ENCODE measurements at regions not wholly inside any gene's neighbourhood (a gene's known extent, or its start where the extent isn't known, plus 50 kb on each side); places are given as distances from the start of the nearest gene placed in this dataset.
"Not testable (repeated sequence)": the region's sequence is repeated elsewhere in the genome, so short reads cannot be mapped to it uniquely, and the experiment has no call there.

GRCh38 chr12:74595696-74596095, 58.1 kb downstream of the ATXN7L3B start:
- DNase-seq = no peak

DNA sequence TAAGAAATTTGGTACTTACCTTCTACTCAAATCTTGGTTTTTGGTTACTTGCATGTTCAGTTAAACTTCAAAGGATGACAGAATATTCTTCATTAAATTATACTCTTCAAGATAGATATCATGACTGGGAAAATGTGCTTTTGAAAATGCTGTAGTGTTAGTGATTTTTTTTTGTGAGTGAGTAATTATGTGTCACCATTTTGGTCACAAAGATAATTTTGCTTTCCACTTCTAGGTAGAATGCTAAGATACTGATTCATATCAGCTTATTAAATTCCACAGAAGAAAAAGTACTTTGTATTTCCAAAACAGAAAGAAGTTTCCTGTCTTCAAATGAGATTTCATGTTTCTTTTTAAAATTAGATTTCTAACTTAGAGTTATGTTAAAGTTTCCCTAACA, 61.2 kb downstream of the ATXN7L3B start:
- DNase-seq = no peak

DNA sequence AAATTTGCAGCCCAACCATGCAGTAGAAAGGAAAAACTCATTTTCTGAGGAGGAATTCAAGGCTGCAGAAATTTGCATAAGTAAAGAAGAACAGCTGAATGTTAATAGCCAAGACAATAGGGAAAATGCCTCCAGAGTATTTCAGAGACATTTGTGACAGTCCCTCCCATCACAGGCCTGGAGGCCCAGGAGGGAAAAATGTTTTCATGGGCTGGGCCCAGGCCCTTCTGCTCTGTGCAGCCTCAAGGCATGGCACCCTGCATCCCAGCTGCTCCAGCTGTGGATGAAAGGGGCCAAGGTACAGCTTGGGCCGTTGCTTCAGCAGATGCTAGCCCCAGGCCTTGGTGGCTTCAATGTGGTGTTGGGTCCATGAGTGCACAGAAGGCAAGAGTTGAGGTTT, 62.3 kb downstream of the ATXN7L3B start:
- no peak for DNase-seq

GRCh38 chr12:74600817-74601216, 63.2 kb downstream of the ATXN7L3B start:
- DNase-seq = not testable (repeated sequence)

- DNase-seq = no peak
These were observed 65.4 kb downstream of the ATXN7L3B start for GRCh38 chr12:74602881-74603672.

- DNase-seq = no peak
These were observed 70.7 kb downstream of the ATXN7L3B start for GRCh38 chr12:74608231-74608775.

DNA sequence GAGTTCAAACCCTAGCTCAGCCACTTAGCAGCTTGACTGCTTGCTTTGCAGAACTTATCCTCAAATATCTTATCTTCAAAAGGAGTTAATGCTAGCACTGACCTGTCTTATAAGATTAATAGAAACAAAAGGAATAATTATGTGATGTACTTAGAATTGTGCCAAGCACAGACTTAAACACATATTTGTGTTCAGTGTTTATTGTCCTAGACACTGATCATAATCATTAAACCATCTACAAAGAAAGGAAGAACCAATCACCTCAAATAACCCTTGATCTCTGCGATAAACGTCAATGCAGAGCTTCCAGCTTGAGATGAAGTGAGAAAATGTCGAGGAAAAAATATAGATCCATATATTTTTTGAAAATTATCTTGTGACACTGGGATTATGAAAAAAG, 73.1 kb downstream of the ATXN7L3B start:
- DNase-seq = no peak

- no peak for DNase-seq
These were observed 76.8 kb downstream of the ATXN7L3B start for GRCh38 chr12:74614426-74614825.

GRCh38 chr12:74619084-74619483, 81.4 kb downstream of the ATXN7L3B start:
- DNase-seq = no peak

DNA sequence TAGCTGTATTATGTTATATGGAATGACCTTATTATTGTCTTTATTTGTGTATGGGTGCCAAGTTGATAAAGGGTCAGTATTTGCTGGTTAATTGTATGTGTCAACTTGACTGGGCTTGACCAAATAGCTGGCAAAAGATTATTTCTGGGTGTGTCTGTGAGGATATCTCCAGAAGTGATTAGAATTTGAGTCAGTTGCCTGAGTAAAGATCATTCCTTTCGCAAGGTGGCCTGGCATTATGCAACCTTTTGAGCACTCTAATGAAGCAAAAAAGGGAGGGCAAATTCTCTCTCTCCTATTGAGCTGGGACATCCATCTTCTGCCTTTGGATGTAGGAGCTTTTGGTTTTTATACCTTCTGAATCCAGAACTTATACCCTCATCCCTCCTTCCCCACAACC, 82.2 kb downstream of the ATXN7L3B start:
- no peak for DNase-seq

GRCh38 chr12:74620921-74621320, 83.3 kb downstream of the ATXN7L3B start:
- no peak for DNase-seq

DNA sequence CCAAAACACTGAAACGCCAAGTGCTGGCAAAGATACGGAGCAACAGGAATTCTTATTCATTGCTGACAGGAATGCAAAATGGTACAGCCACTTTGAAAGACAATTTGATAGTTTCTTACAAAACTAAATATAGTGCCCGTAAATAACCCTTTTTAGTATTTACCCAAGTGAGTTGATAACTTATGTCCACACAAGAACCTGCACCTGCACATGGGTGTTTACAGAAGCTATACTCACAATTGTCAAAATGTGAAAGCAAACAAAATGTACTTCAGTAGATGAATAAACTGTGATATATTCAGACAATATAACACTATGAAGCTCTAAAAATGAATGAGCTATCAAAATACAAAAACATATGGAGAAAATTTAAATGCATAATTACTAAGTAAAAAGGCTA, 86.6 kb downstream of the ATXN7L3B start:
- no peak for DNase-seq

GRCh38 chr12:74626397-74626796, 88.8 kb downstream of the ATXN7L3B start:
- DNase-seq = no peak

- no peak for DNase-seq
These were observed 103.6 kb downstream of the ATXN7L3B start for GRCh38 chr12:74641262-74641661.

DNA sequence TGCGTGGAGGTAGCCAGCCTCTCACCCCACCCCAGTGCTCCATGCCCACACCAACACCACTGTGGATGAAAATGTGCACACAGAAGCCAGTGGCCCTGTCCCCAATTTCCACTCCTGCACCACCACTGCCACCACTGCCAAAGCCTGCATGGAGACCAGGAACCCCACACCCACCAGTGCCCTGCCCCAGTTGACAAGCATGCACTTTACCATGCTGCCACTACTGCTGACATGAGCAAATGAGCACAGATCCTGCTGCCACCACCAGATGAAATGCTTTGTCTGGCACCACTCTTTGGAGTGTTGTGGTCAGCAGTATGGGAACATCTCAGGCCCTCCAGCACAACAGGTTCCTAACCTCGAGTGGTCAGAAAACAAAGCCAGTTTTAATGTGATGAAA, 104.1 kb downstream of the ATXN7L3B start:
- DNase-seq = no peak

DNA sequence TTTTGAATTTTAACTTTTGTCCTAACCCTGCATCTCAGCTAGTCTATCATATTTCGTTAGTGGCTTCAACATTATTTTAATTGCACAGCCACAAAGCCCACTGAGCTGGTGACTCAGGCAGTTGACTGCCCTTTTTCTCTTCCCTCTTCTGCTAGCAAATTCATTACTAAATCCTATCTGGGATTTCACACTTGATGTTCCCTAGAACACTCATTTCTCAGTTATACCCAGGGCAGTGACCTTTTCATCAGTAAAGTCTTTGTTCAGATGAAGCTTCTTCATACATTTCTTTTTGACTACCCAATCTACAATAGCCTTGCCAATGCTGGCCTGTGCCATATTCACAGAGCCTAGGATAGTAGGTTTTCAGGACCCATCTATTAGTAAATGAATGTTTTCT, 107.0 kb downstream of the ATXN7L3B start:
- no peak for DNase-seq

GRCh38 chr12:74646831-74647230, 109.2 kb downstream of the ATXN7L3B start:
- no peak for DNase-seq

- no peak for DNase-seq
These were observed 109.6 kb downstream of the ATXN7L3B start for GRCh38 chr12:74647256-74647655.

- no peak for DNase-seq
These were observed 118.6 kb downstream of the ATXN7L3B start for GRCh38 chr12:74656251-74656650.

DNA sequence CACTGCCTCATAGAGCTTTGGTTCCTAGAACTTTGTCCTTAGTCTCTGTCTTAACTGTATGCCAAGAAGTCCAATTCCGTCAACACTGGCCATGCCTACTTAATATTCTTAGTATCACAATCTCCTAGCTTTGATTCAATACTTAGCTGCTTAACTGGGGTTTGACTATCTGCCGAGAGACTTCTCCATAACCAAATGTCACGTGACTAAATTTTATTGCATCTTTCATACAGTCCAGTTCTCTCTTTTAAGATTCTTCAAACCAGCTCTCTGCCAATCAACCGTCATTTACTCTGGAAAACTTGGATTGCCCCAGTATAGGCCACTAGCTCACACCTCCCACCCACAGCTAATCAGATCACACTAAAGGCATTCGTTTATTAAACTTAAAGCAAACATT, 122.8 kb downstream of the ATXN7L3B start:
- no peak for DNase-seq

DNA sequence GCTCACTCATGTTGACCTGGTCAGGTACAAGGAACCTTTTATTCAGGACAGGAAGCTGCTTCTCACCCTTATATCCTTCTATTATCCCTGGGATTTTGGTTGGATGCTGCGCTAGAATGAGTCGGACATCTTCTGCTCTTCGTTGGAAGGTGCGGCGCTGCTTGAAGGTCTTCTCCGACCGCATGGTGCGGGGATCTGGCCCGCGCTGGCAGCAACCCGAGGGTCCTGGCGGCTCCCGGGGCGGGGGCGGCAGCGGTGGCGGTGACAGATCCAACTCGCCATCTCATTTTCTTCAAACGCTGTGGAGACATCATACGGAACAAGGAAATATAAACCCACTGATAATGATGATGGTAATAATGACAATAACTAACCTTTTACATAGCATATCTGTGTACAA, 126.3 kb downstream of the ATXN7L3B start:
- no peak for DNase-seq

DNA sequence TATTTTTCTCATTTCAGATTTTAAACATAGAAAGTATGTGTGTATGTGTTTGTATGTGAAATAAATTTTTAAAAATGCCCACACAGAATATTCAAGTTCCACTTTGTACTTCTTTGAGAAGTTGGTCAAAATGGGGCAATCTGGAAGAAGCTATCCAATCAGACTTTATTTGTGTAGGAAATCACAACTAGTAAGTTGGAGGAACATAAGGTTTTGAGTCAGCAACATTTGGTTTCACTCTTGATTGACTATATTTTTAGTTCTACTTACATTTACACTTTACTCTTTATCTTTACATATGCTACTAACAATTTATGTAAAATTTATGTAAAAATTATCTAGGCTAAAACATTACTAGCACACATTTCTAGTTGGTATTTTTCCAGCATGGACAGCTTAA, 128.1 kb downstream of the ATXN7L3B start:
- DNase-seq = no peak

DNA sequence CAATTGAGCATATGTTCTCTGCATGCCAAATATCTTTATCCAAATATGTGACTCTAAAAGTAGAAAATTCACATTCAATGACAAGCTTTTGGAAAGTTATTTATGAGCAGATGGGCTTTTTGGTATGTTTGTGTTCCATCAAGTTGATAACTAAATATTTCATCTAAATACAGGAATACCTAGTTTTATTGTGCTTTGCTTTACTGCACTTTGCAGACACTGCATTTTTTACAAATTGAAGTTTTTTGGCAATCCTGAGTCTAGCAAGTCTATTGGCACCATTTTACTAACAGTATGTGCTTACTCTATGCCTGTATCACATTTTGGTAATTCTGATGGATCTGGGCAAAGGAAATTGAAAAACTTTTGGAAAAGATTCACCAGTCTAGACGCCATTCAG, 133.8 kb downstream of the ATXN7L3B start:
- DNase-seq = no peak

DNA sequence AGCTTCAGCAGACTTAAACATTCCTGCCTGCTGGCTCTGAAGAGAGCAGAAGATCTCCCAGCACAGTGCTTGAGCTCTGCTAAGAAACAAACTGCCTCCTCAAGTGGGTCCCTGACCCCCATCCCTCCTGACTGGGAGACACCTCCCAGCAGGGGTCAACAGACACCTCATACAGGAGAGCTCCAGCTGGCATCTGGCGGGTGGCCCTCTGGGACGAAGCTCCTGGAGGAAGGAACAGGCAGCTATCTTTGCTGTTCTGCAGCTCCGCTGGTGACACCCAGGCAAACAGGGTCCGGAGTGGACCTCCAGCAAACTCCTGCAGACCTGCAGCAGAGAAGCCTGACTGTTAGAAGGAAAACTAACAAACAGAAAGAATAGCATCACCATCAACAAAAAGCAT, 139.3 kb downstream of the ATXN7L3B start:
- not testable (repeated sequence) for DNase-seq

DNA sequence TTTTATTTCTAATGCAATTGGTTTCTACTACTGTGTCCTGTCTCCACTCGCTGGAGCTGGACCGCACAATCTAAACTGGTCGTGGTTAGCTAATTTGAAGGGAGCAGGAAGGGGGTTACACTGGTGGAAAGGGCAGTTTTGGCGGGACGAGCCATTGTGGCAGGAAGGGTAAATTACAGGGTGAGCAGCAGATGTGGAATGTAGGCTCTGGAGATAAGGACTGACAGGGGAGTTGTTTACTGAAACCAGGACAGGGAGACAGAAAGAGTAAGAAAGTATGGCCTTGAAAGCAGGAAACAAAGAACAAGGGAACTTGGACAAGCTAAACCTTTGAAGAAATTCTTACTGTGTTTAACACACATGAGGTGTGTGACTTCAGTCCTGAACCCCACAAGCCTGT, 147.8 kb downstream of the ATXN7L3B start:
- DNase-seq = no peak
